Stimulated activated CD8-positive, alpha-beta memory T cell treated with anti-CD3 and anti-CD28 coated beads, Interleukin-15, amount 100 ng/mL, for 1 hour (primary cell): ENCODE measurements at regions not wholly inside any gene's neighbourhood (a gene's known extent, or its start where the extent isn't known, plus 50 kb on each side); places are given as distances from the start of the nearest gene placed in this dataset.

Experiments used
- DNase-seq: peaks from one replicate; pipeline ENCODE4 v3.0.0-alpha.2; 2020; ENCODE audit warnings: low read depth

- DNase-seq = no peak
Observed at GRCh38 chr6:79864421-79864820, 82.9 kb downstream of the ELOVL4 start.

- no peak for DNase-seq
Observed at GRCh38 chr6:79864001-79864400, 83.4 kb downstream of the ELOVL4 start.

DNA sequence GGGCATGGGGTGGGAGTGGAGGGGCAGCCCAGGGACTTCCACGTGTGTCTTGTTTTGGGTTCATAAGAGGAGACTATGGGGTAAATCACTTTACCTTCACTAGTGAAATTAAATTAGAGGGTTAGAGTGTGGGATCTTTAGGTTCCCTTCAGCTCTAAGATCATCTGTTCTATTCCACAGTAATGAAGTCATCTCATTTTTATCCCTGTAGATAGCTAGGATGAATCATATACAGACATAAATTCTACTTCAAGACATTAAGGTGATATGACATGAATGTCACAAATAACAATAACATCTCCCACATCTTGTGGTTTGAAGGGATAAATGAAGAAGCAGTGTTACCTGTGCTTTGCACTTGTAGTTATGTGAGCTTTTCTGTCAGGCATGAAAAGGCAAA lies 83.8 kb downstream of the ELOVL4 start:
- DNase-seq = no peak

GRCh38 chr6:79862711-79863110 lies 84.6 kb downstream of the ELOVL4 start:
- DNase-seq = no peak

DNA sequence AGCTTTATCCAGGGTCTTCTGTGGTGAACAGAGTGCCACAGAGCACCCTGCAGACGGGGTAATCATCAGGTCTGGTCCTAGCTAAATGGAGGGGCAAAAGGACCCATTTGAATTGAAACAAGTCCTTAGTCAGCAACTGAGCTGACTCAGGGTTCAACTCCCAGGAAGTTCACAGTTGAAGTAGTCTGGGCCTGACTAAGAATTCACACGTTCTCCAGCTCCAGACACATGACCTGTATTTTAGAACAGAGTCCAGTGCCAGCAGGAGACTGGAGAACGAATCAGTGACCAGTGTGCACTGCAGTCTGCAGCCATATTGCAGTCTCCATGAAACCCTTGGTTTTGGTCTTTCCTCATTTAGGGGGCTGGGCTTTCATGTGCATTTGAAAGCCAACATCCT lies 85.2 kb downstream of the ELOVL4 start:
- DNase-seq = no peak

GRCh38 chr6:79861023-79861422 lies 86.3 kb downstream of the ELOVL4 start:
- DNase-seq = no peak

GRCh38 chr6:79847426-79847825 lies 99.9 kb downstream of the ELOVL4 start:
- DNase-seq = no peak

GRCh38 chr6:79842376-79843040 lies 104.8 kb downstream of the ELOVL4 start:
- no peak for DNase-seq

DNA sequence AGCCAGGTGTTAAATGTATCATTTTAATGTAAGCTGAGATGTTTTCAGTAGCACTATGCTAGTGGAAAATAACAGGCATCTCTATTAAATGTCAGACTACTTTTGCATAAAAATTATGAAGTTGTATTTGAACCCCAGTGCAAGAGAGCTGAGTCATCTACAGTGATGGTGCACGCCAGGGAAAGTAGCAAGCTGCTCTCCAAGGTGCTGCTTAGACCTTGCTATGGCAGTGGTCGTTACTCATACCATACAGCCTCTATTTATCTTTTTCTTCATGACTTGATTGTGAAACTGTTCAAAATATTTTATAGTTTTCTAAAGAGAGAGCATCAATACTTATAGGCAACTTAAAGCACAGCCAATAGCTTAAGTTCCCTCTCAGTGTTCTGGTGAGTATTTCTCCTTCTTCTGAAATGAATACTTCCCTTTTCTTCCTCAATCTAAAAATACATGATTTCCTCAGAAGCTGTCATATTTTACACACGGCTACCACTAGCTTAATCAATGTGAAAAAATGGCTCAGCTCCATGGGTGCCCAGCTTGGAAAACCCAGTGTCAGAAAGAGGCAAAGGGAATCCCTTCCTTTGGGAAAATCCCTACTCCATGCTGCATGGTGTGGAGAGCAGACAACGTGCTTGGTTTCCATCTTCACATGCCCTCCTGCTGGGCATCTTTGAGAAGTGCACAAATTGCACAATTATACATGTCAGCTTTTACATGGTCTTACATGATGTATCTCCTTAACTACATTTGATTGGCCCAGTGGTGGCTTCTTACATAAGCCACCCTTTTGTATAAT lies 105.6 kb downstream of the ELOVL4 start:
- DNase-seq = no peak

DNA sequence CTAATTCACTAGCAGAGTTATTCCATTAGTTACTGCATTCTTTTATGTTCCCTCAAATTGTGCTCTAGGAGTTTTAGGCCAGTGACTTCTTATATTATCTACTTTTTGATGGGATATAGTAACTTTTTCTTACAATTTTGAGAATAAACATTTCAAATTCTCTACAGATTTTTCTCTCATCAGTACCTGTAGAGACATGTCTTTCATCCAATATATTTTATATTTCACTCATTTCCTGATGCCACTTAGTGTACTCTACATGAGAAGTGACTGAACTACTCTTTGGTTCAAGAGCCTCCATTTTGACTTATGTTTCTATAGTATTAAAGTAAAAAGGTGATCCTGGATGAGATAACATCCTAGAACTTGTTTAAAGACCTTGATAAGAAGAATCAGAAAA lies 108.5 kb downstream of the ELOVL4 start:
- DNase-seq = no peak

GRCh38 chr6:79833964-79834284 lies 113.4 kb downstream of the ELOVL4 start:
- no peak for DNase-seq

GRCh38 chr6:79833264-79833963 lies 113.9 kb downstream of the ELOVL4 start:
- DNase-seq = no peak

DNA sequence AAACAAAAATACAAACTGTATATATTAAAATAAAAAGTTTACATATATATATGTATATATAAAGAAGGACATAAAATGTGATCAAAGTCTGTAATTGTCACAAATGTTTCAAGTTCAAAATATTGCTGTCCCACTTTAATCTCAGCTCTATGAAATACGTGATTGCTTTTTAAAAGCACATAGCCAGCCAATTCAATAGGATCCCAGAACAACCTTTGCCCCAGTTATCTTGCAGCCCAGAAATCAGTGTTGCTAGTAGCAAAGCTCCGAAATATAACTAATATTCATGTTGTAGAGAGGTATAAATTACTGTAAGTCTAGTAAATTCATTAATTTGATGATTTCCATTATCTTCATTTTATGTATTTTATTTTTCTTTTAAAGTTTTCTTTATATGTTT lies 114.6 kb downstream of the ELOVL4 start:
- no peak for DNase-seq

GRCh38 chr6:79824202-79824601 lies 123.2 kb downstream of the ELOVL4 start:
- no peak for DNase-seq

DNA sequence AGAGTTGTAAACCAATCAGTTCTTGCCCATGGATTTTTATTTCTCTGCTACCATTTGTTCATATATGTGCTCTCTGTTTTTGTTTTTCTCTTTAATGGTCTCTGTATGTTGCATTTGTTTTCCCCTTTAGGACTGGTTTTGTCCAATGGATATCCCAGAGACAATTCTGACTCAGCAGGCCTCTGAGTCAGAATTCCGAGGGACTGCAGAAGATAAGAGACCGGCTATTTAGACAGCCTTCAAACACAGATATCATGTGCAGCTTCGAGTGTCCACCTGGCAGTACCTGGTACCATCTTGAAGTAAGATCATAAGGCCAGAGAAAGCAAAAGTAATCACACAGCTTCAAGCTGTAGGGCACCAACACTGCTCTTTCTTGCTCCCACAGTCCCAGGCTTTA lies 125.5 kb downstream of the ELOVL4 start:
- DNase-seq = no peak

- DNase-seq = no peak
Observed at GRCh38 chr6:79818471-79818870, 128.9 kb downstream of the ELOVL4 start.

DNA sequence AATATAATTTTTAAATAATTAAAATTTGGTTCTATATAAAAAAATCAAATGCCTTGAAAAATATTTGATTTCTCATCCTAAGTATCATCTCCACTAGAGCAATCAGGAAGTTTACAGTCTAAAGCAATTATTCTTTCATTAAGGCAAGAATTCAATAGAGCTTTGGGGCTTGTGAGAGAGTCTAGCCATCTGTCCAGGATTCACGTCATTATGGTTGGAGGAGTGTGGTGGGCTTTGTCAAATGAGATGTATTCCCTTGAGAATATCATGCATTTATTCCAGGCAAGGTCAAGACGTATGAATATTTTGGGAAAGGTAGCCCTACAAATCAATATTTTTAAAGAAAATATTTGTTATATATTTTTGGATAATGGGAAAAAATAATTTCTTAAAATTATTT lies 132.4 kb downstream of the ELOVL4 start:
- no peak for DNase-seq

DNA sequence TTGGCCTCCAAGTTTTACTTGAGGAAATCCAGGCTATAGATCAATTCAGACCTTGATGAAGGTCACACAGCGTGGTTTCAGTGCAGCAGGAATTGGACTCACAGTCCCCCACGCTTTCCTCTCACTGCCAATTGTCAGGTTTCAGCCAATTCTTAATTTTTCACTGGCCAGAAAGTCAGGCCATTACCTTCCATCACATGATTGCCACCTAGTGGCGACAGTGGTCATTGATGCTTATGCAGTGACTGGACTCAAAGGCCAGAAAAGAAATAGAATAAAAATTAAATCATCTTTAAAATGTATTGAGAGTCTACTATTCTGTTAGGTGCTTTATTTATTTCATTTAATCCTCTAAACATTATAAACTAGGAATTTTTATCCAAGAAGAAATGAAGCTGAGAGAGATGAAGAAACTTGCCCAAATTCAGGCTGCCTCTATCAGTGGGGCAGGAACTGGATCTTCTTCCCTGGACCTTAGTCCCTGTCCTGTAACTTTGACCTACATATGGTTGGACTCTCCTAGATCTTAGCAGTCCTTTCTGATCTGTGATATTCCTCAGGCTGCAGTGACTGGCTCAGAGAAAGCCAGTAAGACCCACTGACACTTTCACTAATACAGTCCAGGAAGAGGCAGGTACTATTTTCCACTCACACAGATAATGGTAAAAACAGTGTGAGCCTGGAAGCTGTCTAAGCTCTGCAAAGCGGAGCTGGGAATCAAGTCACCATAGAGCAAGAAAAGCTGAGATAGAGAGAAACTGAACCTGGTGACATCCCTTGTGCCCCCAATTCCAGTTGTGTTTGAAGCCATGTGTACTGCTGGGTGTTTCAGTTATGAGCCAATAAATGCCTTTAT lies 133.3 kb downstream of the ELOVL4 start:
- peak; percentile 31 for DNase-seq

GRCh38 chr6:79813143-79813850 lies 134.1 kb downstream of the ELOVL4 start:
- no peak for DNase-seq

DNA sequence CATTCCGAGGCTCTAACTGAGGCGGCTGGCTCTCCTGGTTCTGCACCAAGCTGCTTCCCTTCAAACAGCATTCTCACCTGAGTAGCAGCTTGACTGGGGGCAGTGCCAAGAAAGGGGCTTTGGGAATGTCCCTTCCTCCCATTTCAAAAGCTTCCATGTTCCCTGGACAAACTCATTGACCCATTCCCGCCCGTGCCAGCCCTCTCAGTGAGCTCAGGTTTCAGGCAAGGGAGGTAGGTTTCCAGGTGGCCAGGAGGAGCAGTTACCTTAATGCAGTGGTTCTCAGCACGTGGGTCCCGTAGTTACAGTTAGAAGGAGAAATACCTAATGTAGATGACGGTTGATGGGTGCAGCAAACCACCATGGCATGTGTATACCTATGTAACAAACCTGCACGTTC lies 135.2 kb downstream of the ELOVL4 start:
- no peak for DNase-seq

- no peak for DNase-seq
Observed at GRCh38 chr6:79810871-79811270, 136.5 kb downstream of the ELOVL4 start.
